BLaER1 (cell line): ENCODE measurements at regions not wholly inside any gene's neighbourhood (a gene's known extent, or its start where the extent isn't known, plus 50 kb on each side); places are given as distances from the start of the nearest gene placed in this dataset.
"Not testable (repeated sequence)": the region's sequence is repeated elsewhere in the genome, so short reads cannot be mapped to it uniquely, and the experiment has no call there.

Experiments
- H3K27ac ChIP-seq: shearing (Covaris generic); formaldehyde crosslinking; 2 replicates; pipeline ENCODE4 v1.8.1; 2022
- H3K27me3 ChIP-seq: shearing (Covaris generic); formaldehyde crosslinking; 2 replicates; pipeline ENCODE4 v1.8.1; 2022
- H3K36me3 ChIP-seq: shearing (Covaris generic); formaldehyde crosslinking; 2 replicates; pipeline ENCODE4 v1.8.1; 2022
- H3K4me1 ChIP-seq: shearing (Covaris generic); formaldehyde crosslinking; 2 replicates; pipeline ENCODE4 v1.8.1; 2022
- H3K4me2 ChIP-seq: shearing (Covaris generic); formaldehyde crosslinking; 2 replicates; pipeline ENCODE4 v1.8.1; 2022
- H3K4me3 ChIP-seq: shearing (Covaris generic); formaldehyde crosslinking; 2 replicates; pipeline ENCODE4 v1.8.1; 2022
- H3K9ac ChIP-seq: shearing (Covaris generic); formaldehyde crosslinking; 2 replicates; pipeline ENCODE4 v1.8.1; 2022
- H3K9me3 ChIP-seq: shearing (Covaris generic); formaldehyde crosslinking; 2 replicates; pipeline ENCODE4 v1.8.1; 2022
- H4K20me1 ChIP-seq: shearing (Covaris generic); formaldehyde crosslinking; 2 replicates; pipeline ENCODE4 v1.8.1; 2022
- Cebpa-rat ChIP-seq: shearing (Covaris generic); IDR thresholded peaks from 2 replicates; pipeline ENCODE4 v1.8.1; 2022

GRCh38 chr7:149666360-149666945, 106.9 kb downstream of the ZNF467 start:
- H3K4me1 ChIP-seq = no peaks in the 10 kb centered on the region
- no peaks in the 10 kb centered on the region for H3K36me3 ChIP-seq
- H3K9ac ChIP-seq = no peak overlapping the region
- H3K27ac ChIP-seq = no peak overlapping the region
- TF ChIP-seq Cebpa-rat = no peak
- no peak overlapping the region for H3K4me3 ChIP-seq
- no peak overlapping the region for H3K4me2 ChIP-seq
- H4K20me1 ChIP-seq = no peaks in the 10 kb centered on the region
- H3K27me3 ChIP-seq = no peaks in the 10 kb centered on the region
- H3K9me3 ChIP-seq = peaks cover 14% of the 10 kb centered on the region

- H3K9me3 ChIP-seq = peaks cover 23% of the 10 kb centered on the region
- not testable (repeated sequence) for H3K27me3 ChIP-seq, H3K4me1 ChIP-seq, H3K36me3 ChIP-seq, H3K4me2 ChIP-seq, H3K4me3 ChIP-seq, H4K20me1 ChIP-seq, H3K27ac ChIP-seq, H3K9ac ChIP-seq
These were observed 107.8 kb downstream of the ZNF467 start for GRCh38 chr7:149665618-149666017.

- H3K4me3 ChIP-seq = no peak overlapping the region
- TF ChIP-seq Cebpa-rat = no peak
- no peak overlapping the region for H3K9ac ChIP-seq
- H3K27me3 ChIP-seq = no peaks in the 10 kb centered on the region
- no peaks in the 10 kb centered on the region for H3K36me3 ChIP-seq
- H3K4me1 ChIP-seq = no peaks in the 10 kb centered on the region
- H3K27ac ChIP-seq = no peak overlapping the region
- H4K20me1 ChIP-seq = no peaks in the 10 kb centered on the region
- peaks cover 28% of the 10 kb centered on the region for H3K9me3 ChIP-seq
- H3K4me2 ChIP-seq = no peak overlapping the region
These were observed 108.7 kb downstream of the ZNF467 start for GRCh38 chr7:149664666-149665065.

- TF ChIP-seq Cebpa-rat = no peak
- Histone ChIP-seq H3K9me3 (peaks cover 28% of the 10 kb centered on the region), H3K36me3 (no peaks in the 10 kb centered on the region), H3K27me3 (no peaks in the 10 kb centered on the region), H3K4me1 (no peaks in the 10 kb centered on the region), H3K27ac (no peak overlapping the region), H4K20me1 (no peaks in the 10 kb centered on the region), H3K9ac (no peak overlapping the region), H3K4me2 (no peak overlapping the region), H3K4me3 (no peak overlapping the region)
These were observed 109.2 kb downstream of the ZNF467 start for GRCh38 chr7:149664176-149664575.

- H3K9ac ChIP-seq = no peak overlapping the region
- H3K4me2 ChIP-seq = no peak overlapping the region
- H3K27ac ChIP-seq = no peak overlapping the region
- no peak overlapping the region for H3K4me3 ChIP-seq
- no peaks in the 10 kb centered on the region for H3K27me3 ChIP-seq
- peaks cover 28% of the 10 kb centered on the region for H3K9me3 ChIP-seq
- no peaks in the 10 kb centered on the region for H3K4me1 ChIP-seq
- no peak for TF ChIP-seq Cebpa-rat
- H4K20me1 ChIP-seq = no peaks in the 10 kb centered on the region
- no peaks in the 10 kb centered on the region for H3K36me3 ChIP-seq
These were observed 110.7 kb downstream of the ZNF467 start for GRCh38 chr7:149662591-149663095.

GRCh38 chr7:149655784-149656183, 117.6 kb downstream of the ZNF467 start:
- Histone ChIP-seq H4K20me1 (no peaks in the 10 kb centered on the region), H3K4me2 (no peak overlapping the region), H3K4me1 (no peaks in the 10 kb centered on the region), H3K9ac (no peak overlapping the region), H3K4me3 (no peak overlapping the region), H3K27me3 (no peaks in the 10 kb centered on the region), H3K27ac (no peak overlapping the region), H3K36me3 (no peaks in the 10 kb centered on the region), H3K9me3 (peaks cover 34% of the 10 kb centered on the region)
- no peak for TF ChIP-seq Cebpa-rat

- no peak for TF ChIP-seq Cebpa-rat
- peaks cover 29% of the 10 kb centered on the region for H3K9me3 ChIP-seq
- H3K4me2 ChIP-seq = no peak overlapping the region
- H3K4me1 ChIP-seq = no peaks in the 10 kb centered on the region
- no peak overlapping the region for H3K27ac ChIP-seq
- no peak overlapping the region for H3K9ac ChIP-seq
- H3K36me3 ChIP-seq = no peaks in the 10 kb centered on the region
- no peaks in the 10 kb centered on the region for H3K27me3 ChIP-seq
- no peaks in the 10 kb centered on the region for H4K20me1 ChIP-seq
- no peak overlapping the region for H3K4me3 ChIP-seq
These were observed 118.8 kb downstream of the ZNF467 start for GRCh38 chr7:149654588-149654987.

GRCh38 chr7:149650190-149650589, 123.2 kb downstream of the ZNF467 start:
- peaks cover 29% of the 10 kb centered on the region for H3K9me3 ChIP-seq
- H3K9ac ChIP-seq, H4K20me1 ChIP-seq, H3K4me3 ChIP-seq, H3K36me3 ChIP-seq, H3K27ac ChIP-seq, H3K4me2 ChIP-seq, H3K27me3 ChIP-seq, H3K4me1 ChIP-seq: not testable (repeated sequence)

- no peaks in the 10 kb centered on the region for H3K27me3 ChIP-seq
- no peaks in the 10 kb centered on the region for H3K4me1 ChIP-seq
- no peaks in the 10 kb centered on the region for H3K36me3 ChIP-seq
- H3K9me3 ChIP-seq = no peaks in the 10 kb centered on the region
- no peak overlapping the region for H3K4me3 ChIP-seq
- TF ChIP-seq Cebpa-rat = no peak
- H3K27ac ChIP-seq = no peak overlapping the region
- H3K4me2 ChIP-seq = no peak overlapping the region
- no peaks in the 10 kb centered on the region for H4K20me1 ChIP-seq
- H3K9ac ChIP-seq = no peak overlapping the region
These were observed 128.6 kb downstream of the ZNF467 start for GRCh38 chr7:149644754-149645153.

- no peaks in the 10 kb centered on the region for H3K27me3 ChIP-seq
- H3K36me3 ChIP-seq = no peaks in the 10 kb centered on the region
- no peak for TF ChIP-seq Cebpa-rat
- H3K9me3 ChIP-seq = no peaks in the 10 kb centered on the region
- no peak overlapping the region for H3K9ac ChIP-seq
- no peak overlapping the region for H3K4me2 ChIP-seq
- no peaks in the 10 kb centered on the region for H3K4me1 ChIP-seq
- no peak overlapping the region for H3K27ac ChIP-seq
- no peak overlapping the region for H3K4me3 ChIP-seq
- H4K20me1 ChIP-seq = no peaks in the 10 kb centered on the region
These were observed 130.8 kb downstream of the ZNF467 start for GRCh38 chr7:149642589-149642988.
